H1 (cell line): ENCODE measurements at regions not wholly inside any gene's neighbourhood (a gene's known extent, or its start where the extent isn't known, plus 50 kb on each side); places are given as distances from the start of the nearest gene placed in this dataset.

Experiments
- CTCF ChIA-PET: fragments of 300-600 bp; sonication (Branson Sonifier 250); formaldehyde crosslinking; loops from one replicate; lab custom pipeline; 2021; ENCODE audit not compliant: partially characterized antibody; lab: Charles Lee
- POLR2A ChIA-PET: fragments of 300-600 bp; sonication (Branson Sonifier 250); formaldehyde crosslinking; loops from one replicate; lab custom pipeline; 2021; ENCODE audit warnings: inconsistent platforms; ENCODE audit not compliant: partially characterized antibody; lab: Charles Lee
- DNase-seq, 2 experiments: peaks; one replicate each; pipeline versions ENCODE4 v3.0.0 to v3.0.0-alpha.2; 2010 to 2022; ENCODE audit warnings: low spot score in 2 of 2, low read depth in 1 of 2, mixed read lengths in 1 of 2
- FAIRE-seq: peaks from 2 replicates; lab custom pipeline; 2011; peaks lifted over from hg19 to GRCh38; lab: Jason Lieb, UNC
- H2AFZ ChIP-seq: 2 replicates; pipeline ENCODE4 v1.8.1; 2012; ENCODE audit warnings: low read length, inconsistent platforms
- H2AK5ac ChIP-seq: 2 replicates; pipeline ENCODE4 v1.6.1; 2013; ENCODE audit warnings: low read depth, low read length
- H2BK120ac ChIP-seq: replicated peaks from 2 replicates; pipeline ENCODE3; 2013; ENCODE audit warnings: low read depth, low read length, inconsistent platforms
- H2BK12ac ChIP-seq: 2 replicates; pipeline ENCODE4 v1.6.1; 2013; ENCODE audit warnings: low read depth, low read length
- H2BK15ac ChIP-seq: 2 replicates; pipeline ENCODE4 v1.6.1; 2013; ENCODE audit warnings: low read length
- H2BK20ac ChIP-seq: 2 replicates; pipeline ENCODE4 v1.6.1; 2013; ENCODE audit warnings: low read length
- H2BK5ac ChIP-seq: 2 replicates; pipeline ENCODE4 v1.6.1; 2013; ENCODE audit warnings: low read depth, low read length
- H3K14ac ChIP-seq: 2 replicates; pipeline ENCODE4 v1.6.1; 2013; ENCODE audit warnings: inconsistent platforms; ENCODE audit not compliant: insufficient read length
- H3K18ac ChIP-seq: 2 replicates; pipeline ENCODE4 v1.6.1; 2013; ENCODE audit warnings: low read length; ENCODE audit errors: extremely low read depth
- H3K23ac ChIP-seq: 2 replicates; pipeline ENCODE4 v1.6.1; 2013; ENCODE audit warnings: inconsistent platforms; ENCODE audit not compliant: insufficient read length
- H3K23me2 ChIP-seq: 2 replicates; pipeline ENCODE4 v1.6.1; 2013; ENCODE audit warnings: low read depth, low read length
- H3K27ac ChIP-seq: 2 replicates; pipeline ENCODE4 v1.6.1; 2011; ENCODE audit warnings: low read depth, low read length, inconsistent platforms
- H3K27me3 ChIP-seq, 4 experiments: replicated peaks in 1 of 4; 1 replicate in 1 of 4; 2 replicates in 3 of 4; pipeline versions ENCODE4 v1.6.1 to v1.8.1; 2011 to 2013; ENCODE audit warnings: low read length in 3 of 4, mild to moderate bottlenecking in 3 of 4, inconsistent platforms in 2 of 4, mixed read lengths in 2 of 4, moderate library complexity in 1 of 4; ENCODE audit not compliant: control insufficient read depth in 3 of 4, insufficient read depth in 3 of 4; ENCODE audit errors: extremely low read depth in 1 of 4
- H3K36me3 ChIP-seq, 4 experiments: 2 replicates each; pipeline versions ENCODE4 v1.6.1 to v1.8.1; 2011 to 2013; ENCODE audit warnings: mild to moderate bottlenecking in 4 of 4, low read length in 3 of 4, moderate library complexity in 2 of 4, control low read depth in 1 of 4, inconsistent platforms in 1 of 4; ENCODE audit not compliant: insufficient read depth in 4 of 4, control insufficient read depth in 2 of 4
- H3K4ac ChIP-seq: replicated peaks from 2 replicates; pipeline ENCODE3; 2013; ENCODE audit warnings: low read length, low read depth, mixed read lengths, inconsistent platforms; ENCODE audit not compliant: insufficient read length
- H3K4me1 ChIP-seq, 4 experiments: replicated peaks in 1 of 4; 1 replicate in 1 of 4; 2 replicates in 3 of 4; pipeline versions ENCODE4 v1.6.1 to v1.8.1; 2011 to 2013; ENCODE audit warnings: low read length in 3 of 4, inconsistent platforms in 2 of 4, mixed read lengths in 1 of 4; ENCODE audit not compliant: insufficient read depth in 4 of 4, control insufficient read depth in 3 of 4
- H3K4me2 ChIP-seq, 2 experiments: 2 replicates each; pipeline versions ENCODE4 v1.6.1 to v1.8.1; 2011 to 2013; ENCODE audit warnings: low read depth in 2 of 2, low read length in 2 of 2, control low read depth in 1 of 2, inconsistent platforms in 1 of 2, mild to moderate bottlenecking in 1 of 2; ENCODE audit not compliant: insufficient read depth in 1 of 2
- H3K4me3 ChIP-seq, 4 experiments: fragments of 200-600, 300-600 bp in 1 of 4; sonication (generic), shearing (Covaris generic), sonication (Bioruptor Twin) in 1 of 4; 2 replicates each; pipeline versions ENCODE4 v1.5.1 to v1.8.1; 2011 to 2016; ENCODE audit warnings: low read length in 4 of 4, low read depth in 3 of 4, control low read depth in 2 of 4, inconsistent platforms in 2 of 4, mild to moderate bottlenecking in 2 of 4, mixed read lengths in 1 of 4, moderate library complexity in 1 of 4; ENCODE audit not compliant: insufficient read depth in 2 of 4; ENCODE audit errors: extremely low read depth in 1 of 4
- H3K56ac ChIP-seq: replicated peaks from 2 replicates; pipeline ENCODE3; 2013; ENCODE audit warnings: low read depth, mild to moderate bottlenecking, mixed read lengths, low read length, inconsistent platforms; ENCODE audit not compliant: insufficient read length
- H3K79me1 ChIP-seq: 2 replicates; pipeline ENCODE4 v1.6.1; 2013; ENCODE audit warnings: low read depth, low read length, control low read depth
- H3K79me2 ChIP-seq, 2 experiments: 2 replicates each; pipeline versions ENCODE4 v1.6.1 to v1.8.1; 2012 to 2013; ENCODE audit warnings: low read length in 2 of 2, mild to moderate bottlenecking in 2 of 2, inconsistent platforms in 1 of 2; ENCODE audit not compliant: insufficient read depth in 2 of 2, control insufficient read depth in 1 of 2
- H3K9ac ChIP-seq, 4 experiments: replicated peaks in 1 of 4; 1 replicate in 1 of 4; 2 replicates in 3 of 4; pipeline versions ENCODE4 v1.6.1 to v1.8.1; 2011 to 2013; ENCODE audit warnings: low read depth in 3 of 4, low read length in 3 of 4, control low read depth in 2 of 4, mild to moderate bottlenecking in 2 of 4, moderate library complexity in 2 of 4, inconsistent platforms in 1 of 4; ENCODE audit errors: extremely low read depth in 1 of 4
- H3K9me3 ChIP-seq, 2 experiments: 2 replicates each; pipeline versions ENCODE4 v1.6.1 to v1.8.1; 2012 to 2013; ENCODE audit warnings: mild to moderate bottlenecking in 2 of 2, moderate library complexity in 2 of 2, control low read depth in 1 of 2, inconsistent platforms in 1 of 2, low read depth in 1 of 2, low read length in 1 of 2, mixed read lengths in 1 of 2; ENCODE audit not compliant: insufficient read depth in 2 of 2
- H4K20me1 ChIP-seq, 2 experiments: replicated peaks in 1 of 2; 2 replicates each; pipeline versions ENCODE3 to v1.8.1; 2011 to 2013; ENCODE audit warnings: inconsistent platforms in 2 of 2, low read length in 2 of 2, mild to moderate bottlenecking in 1 of 2; ENCODE audit not compliant: insufficient read depth in 2 of 2, control insufficient read depth in 1 of 2
- H4K5ac ChIP-seq: 2 replicates; pipeline ENCODE4 v1.6.1; 2013; ENCODE audit warnings: low read length, low read depth, mixed read lengths, inconsistent platforms; ENCODE audit not compliant: insufficient read length
- H4K8ac ChIP-seq: 2 replicates; pipeline ENCODE4 v1.8.0; 2013; ENCODE audit warnings: mild to moderate bottlenecking, moderate library complexity, low read length, inconsistent platforms; ENCODE audit not compliant: insufficient read depth; ENCODE audit errors: extremely low read depth
- H4K91ac ChIP-seq: replicated peaks from 2 replicates; pipeline ENCODE3; 2013; ENCODE audit warnings: low read length, mixed read lengths, inconsistent platforms; ENCODE audit not compliant: insufficient read length
- ATF2 ChIP-seq: IDR thresholded peaks from 2 replicates; pipeline ENCODE4 v1.6.1; 2012; ENCODE audit warnings: low read length, inconsistent platforms
- CBX5 ChIP-seq: fragments of 300-800, 300-1000 bp; sonication (generic); IDR thresholded peaks from 2 replicates; pipeline ENCODE4 v1.7.1; 2016; ENCODE audit warnings: antibody characterized with exemption, low read length, low read depth
- CHD1 ChIP-seq: IDR thresholded peaks from 2 replicates; pipeline ENCODE4 v1.6.1; 2012; ENCODE audit warnings: low read depth, low read length, improper control_type of control experiment
- CREB1 ChIP-seq: IDR thresholded peaks from 2 replicates; pipeline ENCODE4 v1.6.1; 2012; ENCODE audit warnings: inconsistent platforms
- EZH2 ChIP-seq: fragments of 200-600 bp; sonication (generic); IDR thresholded peaks from 2 replicates; pipeline ENCODE4 v1.7.1; 2012; ENCODE audit warnings: low read depth, mild to moderate bottlenecking, moderate library complexity, low read length, inconsistent platforms; ENCODE audit not compliant: severe bottlenecking
- JUN ChIP-seq: IDR thresholded peaks from 2 replicates; pipeline ENCODE4 v1.6.1; 2011; ENCODE audit warnings: low read depth, mild to moderate bottlenecking, improper control_type of control experiment, low read length
- KDM5A ChIP-seq: fragments of 200-600 bp; IDR thresholded peaks from 2 replicates; pipeline ENCODE4 v1.7.1; 2012; ENCODE audit warnings: mild to moderate bottlenecking, low read length, inconsistent platforms, mixed read lengths
- NANOG ChIP-seq: IDR thresholded peaks from 2 replicates; pipeline ENCODE4 v1.6.1; 2011; ENCODE audit warnings: low read length, low read depth, mild to moderate bottlenecking, inconsistent platforms; ENCODE audit not compliant: insufficient read depth, poor library complexity, severe bottlenecking
- PHF8 ChIP-seq: fragments of 200-600 bp; sonication (generic); conservative IDR thresholded peaks from 2 replicates; pipeline ENCODE4 v1.7.1; 2012; ENCODE audit warnings: low read depth, mild to moderate bottlenecking, inconsistent platforms, low read length, moderate library complexity
- POU5F1 ChIP-seq: IDR thresholded peaks from 2 replicates; pipeline ENCODE4 v1.6.1; 2011; ENCODE audit warnings: low read depth, mild to moderate bottlenecking, low read length, moderate library complexity
- RXRA ChIP-seq: IDR thresholded peaks from 2 replicates; pipeline ENCODE4 v1.6.1; 2011; ENCODE audit warnings: low read depth, mild to moderate bottlenecking, low read length, moderate library complexity; ENCODE audit not compliant: insufficient read depth
- TAF7 ChIP-seq: optimal IDR thresholded peaks from 2 replicates; pipeline ENCODE3; 2011; ENCODE audit warnings: low read depth, mild to moderate bottlenecking, inconsistent platforms, low read length, moderate library complexity, borderline replicate concordance
- TCF12 ChIP-seq: IDR thresholded peaks from 2 replicates; pipeline ENCODE4 v1.6.1; 2011; ENCODE audit warnings: low read depth, mild to moderate bottlenecking, low read length
- YY1 ChIP-seq: IDR thresholded peaks from 2 replicates; pipeline ENCODE4 v1.6.1; 2011; ENCODE audit warnings: low read depth, mild to moderate bottlenecking, low read length
- ZNF274 ChIP-seq: IDR thresholded peaks from 2 replicates; pipeline ENCODE4 v1.7.0; 2012; ENCODE audit warnings: low read length, borderline replicate concordance; ENCODE audit errors: extremely low read depth

GRCh38 chr3:15942462-15942861, 144.7 kb upstream of the ANKRD28 start:
- no peak overlapping the region for H2BK20ac ChIP-seq
- H3K4me2 ChIP-seq: no peak overlapping the region
- POLR2A ChIA-PET: interaction anchor here (1.5 kb wide), 1 partner anchor 60 kb away, joined by 3 read pairs; no protein-coding TSS in a partner anchor
- H4K91ac ChIP-seq: no peak overlapping the region
- H4K8ac ChIP-seq: no peak overlapping the region
- no peaks in the 10 kb centered on the region for H3K79me1 ChIP-seq
- H3K56ac ChIP-seq: no peak overlapping the region
- no peaks in the 10 kb centered on the region for H3K27me3 ChIP-seq
- H2AFZ ChIP-seq: no peak overlapping the region
- CTCF ChIA-PET: interaction anchor here (1.1 to 1.3 kb wide), 2 partner anchors 9 to 305 kb away, joined by 3 to 4 read pairs; no protein-coding TSS in a partner anchor
- H3K4ac ChIP-seq: no peak overlapping the region
- no peak overlapping the region for H2BK15ac ChIP-seq
- H2BK120ac ChIP-seq: no peak overlapping the region
- FAIRE-seq: no peak
- H2BK12ac ChIP-seq: no peak overlapping the region
- H3K36me3 ChIP-seq: no peaks in the 10 kb centered on the region
- H4K5ac ChIP-seq: no peak overlapping the region
- H2AK5ac ChIP-seq: no peak overlapping the region
- H3K9ac ChIP-seq: no peak overlapping the region
- H3K4me1 ChIP-seq: no peaks in the 10 kb centered on the region
- no peak overlapping the region for H3K23ac ChIP-seq
- H3K9me3 ChIP-seq: no peaks in the 10 kb centered on the region; a peak in 1 of 4 replicates
- no peaks in the 10 kb centered on the region for H3K23me2 ChIP-seq
- H4K20me1 ChIP-seq: no peaks in the 10 kb centered on the region
- H3K4me3 ChIP-seq: no peak overlapping the region
- H2BK5ac ChIP-seq: no peak overlapping the region
- no peak for DNase-seq
- H3K14ac ChIP-seq: no peak overlapping the region
- no peak overlapping the region for H3K27ac ChIP-seq
- H3K79me2 ChIP-seq: no peaks in the 10 kb centered on the region
- no peak overlapping the region for H3K18ac ChIP-seq
- no peak for TF ChIP-seq CHD1
- no peak for TF ChIP-seq JUN
- no peak for TF ChIP-seq KDM5A
- TF ChIP-seq EZH2: no peak
- no peak for TF ChIP-seq YY1
- no peak for TF ChIP-seq CREB1
- no peak for TF ChIP-seq CBX5
- no peak for TF ChIP-seq ZNF274
- no peak for TF ChIP-seq POU5F1
- TF ChIP-seq TCF12: no peak
- no peak for TF ChIP-seq NANOG
- no peak for TF ChIP-seq RXRA
- no peak for TF ChIP-seq PHF8
- no peak for TF ChIP-seq ATF2
- no peak for TF ChIP-seq TAF7
